Gastrocnemius medialis (tissue), 4 donors: ENCODE measurements at regions not wholly inside any gene's neighbourhood (a gene's known extent, or its start where the extent isn't known, plus 50 kb on each side); places are given as distances from the start of the nearest gene placed in this dataset.

ENCODE experiments used
- ATAC-seq, 2 donors: fragments of 150-250 bp; one replicate each; pipeline ENCODE4 v1.9.1; 2016
- DNase-seq, 2 donors: peaks; one replicate each; pipeline ENCODE4 v3.0.0-alpha.2; 2019
- H3K27ac ChIP-seq, 4 donors: fragments of 200-600 bp; sonication (generic); 1 replicate in 1 of 4; 2 replicates in 3 of 4; pipeline ENCODE4 v1.5.1; 2016 to 2018; ENCODE audit warnings: mild to moderate bottlenecking in 2 of 4, moderate library complexity in 1 of 4
- H3K27me3 ChIP-seq, 3 donors: fragments of 200-600 bp; sonication (generic) in 2 of 3; 1 replicate in 1 of 3; 2 replicates in 2 of 3; pipeline versions ENCODE4 v1.5.1 to v1.6.0; 2016 to 2019; ENCODE audit warnings: mild to moderate bottlenecking in 1 of 3, moderate library complexity in 1 of 3
- H3K36me3 ChIP-seq, 2 donors: fragments of 200-600 bp; sonication (generic) in 1 of 2; one replicate each; pipeline ENCODE4 v1.5.1; 2017 to 2018
- H3K4me1 ChIP-seq, 2 donors: fragments of 200-600 bp; sonication (generic) in 1 of 2; one replicate each; pipeline ENCODE4 v1.5.1; 2016 to 2017; ENCODE audit warnings: mild to moderate bottlenecking in 2 of 2
- H3K4me3 ChIP-seq, 4 donors: fragments of 200-600 bp; sonication (generic) in 3 of 4; 1 replicate in 1 of 4; 2 replicates in 3 of 4; pipeline ENCODE4 v1.5.1; 2016 to 2019; ENCODE audit warnings: mild to moderate bottlenecking in 2 of 4
- H3K9me3 ChIP-seq, 3 donors: fragments of 200-600 bp; sonication (generic) in 2 of 3; 1 replicate in 1 of 3; 2 replicates in 2 of 3; pipeline ENCODE4 v1.5.1; 2016 to 2019
- CTCF ChIP-seq, 5 experiments: fragments of 450-650 bp in 3 of 5; fragments of 200-600 bp in 2 of 5; sonication (generic) in 2 of 5; IDR thresholded peaks in 4 of 5; conservative IDR thresholded peaks in 1 of 5; 1 replicate in 4 of 5; 2 replicates in 1 of 5; pipeline ENCODE4 v1.5.1; 2016 to 2019; ENCODE audit warnings: antibody characterized with exemption in 5 of 5, mild to moderate bottlenecking in 3 of 5, moderate library complexity in 3 of 5
- POLR2A ChIP-seq, 2 donors: fragments of 450-650 bp; IDR thresholded peaks; one replicate each; pipeline ENCODE4 v1.6.1; 2017; ENCODE audit warnings: antibody characterized with exemption in 2 of 2, mild to moderate bottlenecking in 2 of 2, moderate library complexity in 2 of 2
- in situ Hi-C, 4 donors: fragments of 200-750 bp; cut with MboI; loops; one replicate each; pipeline versions ENCODE4 v1.15.0 to v1.8.0; 2017; ENCODE audit warnings: low sequenced_read_pairs in 4 of 4
- intact Hi-C: fragments of 100-400 bp; cut with DNase I; formaldehyde crosslinking; loops from one replicate; pipeline ENCODE4 v1.15.1; 2023; ENCODE audit warnings: low total_unique reads

- intact Hi-C loops (loop anchor here (2.0 to 10.0 kb wide), 8 partner anchors 64 to 618 kb away; partner anchors contain the start of genes JAK1, LEPR, LEPROT and RAVER2), in situ Hi-C loops (loop anchor here in 3 of 4 donors (5.0 to 25.0 kb wide), 3 partner anchors 205 to 1270 kb away; partner anchors contain the start of genes LEPR (in 1 of the 3) and LEPROT (in 1 of the 3))
- Histone ChIP-seq H3K27me3 (no peaks in the 10 kb centered on the region), H3K4me1 (peaks cover 46 to 48% of the 10 kb centered on the region in 2 donors), H3K36me3 (no peaks in the 10 kb centered on the region), H3K9me3 (no peaks in the 10 kb centered on the region), H3K4me3 (peak overlapping the region; percentile 73 to 99 (median 82)), H3K27ac (peak overlapping the region; percentile 98 to 100 (median 100))
- DNase-seq, result peak; percentile 95 to 97
- TF ChIP-seq CTCF (IDR thresholded peaks at IDR 0.05 in 4 of 5, conservative IDR thresholded peaks at IDR 0.05 in 1 of 5) (no peak), POLR2A (IDR thresholded peaks at IDR 0.05) (peak; percentile 94 to 98)
- ATAC-seq, result peak; percentile 69 to 78
Observed at GRCh38 chr1:65066766-65067490, 81.1 kb upstream of the AK4 start.

GRCh38 chr1:65067491-65068201, 80.4 kb upstream of the AK4 start:
- Histone ChIP-seq H3K36me3 (no peaks in the 10 kb centered on the region), H3K27me3 (no peaks in the 10 kb centered on the region), H3K9me3 (no peaks in the 10 kb centered on the region), H3K4me3 (peak overlapping the region; percentile 56 to 99 (median 88)), H3K4me1 (peaks cover 39 to 41% of the 10 kb centered on the region in 2 donors), H3K27ac (peak overlapping the region; percentile 98 to 100 (median 100))
- TF ChIP-seq POLR2A (IDR thresholded peaks at IDR 0.05) (peak; percentile 78 to 93), CTCF (IDR thresholded peaks at IDR 0.05 in 4 of 5, conservative IDR thresholded peaks at IDR 0.05 in 1 of 5) (no peak)
- intact Hi-C loops (loop anchor here (2.0 to 10.0 kb wide), 8 partner anchors 65 to 617 kb away; partner anchors contain the start of genes JAK1, LEPR, LEPROT and RAVER2), in situ Hi-C loops (loop anchor here in 3 of 4 donors (5.0 to 25.0 kb wide), 3 partner anchors 205 to 1270 kb away; partner anchors contain the start of genes LEPR (in 1 of the 3) and LEPROT (in 1 of the 3))
- peak; percentile 72 to 77 for DNase-seq
- ATAC-seq, result peak; percentile 68 to 77

- intact Hi-C loops, result loop anchor here (5.0 to 10.0 kb wide), 5 partner anchors 211 to 616 kb away; partner anchors contain the start of genes LEPR, LEPROT and RAVER2
- peak overlapping the region; percentile 56 to 99 (median 88) for H3K4me3 ChIP-seq
- no peaks in the 10 kb centered on the region for H3K27me3 ChIP-seq
- in situ Hi-C loops, result loop anchor here in 3 of 4 donors (5.0 to 25.0 kb wide), 3 partner anchors 206 to 1269 kb away; partner anchors contain the start of genes LEPR (in 1 of the 3) and LEPROT (in 1 of the 3)
- peak in 1 of 2 donors; percentile 15 for DNase-seq
- peak overlapping the region; percentile 98 to 100 (median 100) for H3K27ac ChIP-seq
- H3K9me3 ChIP-seq, result no peaks in the 10 kb centered on the region
- peak; percentile 4 to 6 for ATAC-seq
- TF ChIP-seq CTCF (IDR thresholded peaks at IDR 0.05 in 4 of 5, conservative IDR thresholded peaks at IDR 0.05 in 1 of 5) (no peak), POLR2A (IDR thresholded peaks at IDR 0.05) (peak in 1 of 2 donors; percentile 23)
- H3K36me3 ChIP-seq, result no peaks in the 10 kb centered on the region
- H3K4me1 ChIP-seq, result peaks cover 32 to 33% of the 10 kb centered on the region in 2 donors
Observed at GRCh38 chr1:65068202-65069010, 79.6 kb upstream of the AK4 start.
